IMR-90 (cell line): ENCODE measurements at regions not wholly inside any gene's neighbourhood (a gene's known extent, or its start where the extent isn't known, plus 50 kb on each side); places are given as distances from the start of the nearest gene placed in this dataset.

Experiments
- ATAC-seq: fragments of 200-7000 bp; cut with Tn5 transposase; 2 replicates; pipeline ENCODE4 v1.9.1; 2020; ENCODE audit warnings: low read depth, mild to moderate bottlenecking, moderate library complexity
- BruUV-seq: library from RNA; stranded (reverse); fragments of 400-500 nt; replicated peaks from 2 replicates; lab custom pipeline; 2021; lab: Mats Ljungman, UMichigan
- CTCF ChIA-PET: fragments of 300-600 bp; formaldehyde crosslinking; extraction: SDS; loops from one replicate; lab custom pipeline; 2021; ENCODE audit warnings: antibody characterized with exemption; lab: Yijun Ruan, JAX
- POLR2A ChIA-PET: fragments of 300-600 bp; sonication (Branson Sonifier 250); formaldehyde crosslinking; loops from one replicate; lab custom pipeline; 2022; ENCODE audit warnings: antibody characterized with exemption; ENCODE audit not compliant: unreplicated experiment; lab: Charles Lee
- DNase-seq: peaks from one replicate; pipeline ENCODE4 v3.0.0; 2013
- H2AFZ ChIP-seq: replicated peaks from 2 replicates; pipeline ENCODE3; 2013; ENCODE audit warnings: low read length, mild to moderate bottlenecking; ENCODE audit not compliant: poor library complexity
- H2AK5ac ChIP-seq: 2 replicates; pipeline ENCODE4 v1.6.1; 2013; ENCODE audit warnings: low read depth, low read length, inconsistent platforms
- H2AK9ac ChIP-seq: replicated peaks from 2 replicates; pipeline ENCODE3; 2013; ENCODE audit warnings: mild to moderate bottlenecking, low read depth, low read length, moderate library complexity; ENCODE audit not compliant: poor library complexity
- H2BK120ac ChIP-seq: 2 replicates; pipeline ENCODE4 v1.6.1; 2013; ENCODE audit warnings: low read depth, low read length, inconsistent platforms
- H2BK15ac ChIP-seq: 3 replicates; pipeline ENCODE4 v1.6.1; 2013; ENCODE audit warnings: low read depth, low read length, inconsistent platforms
- H2BK20ac ChIP-seq: 2 replicates; pipeline ENCODE4 v1.6.1; 2013; ENCODE audit warnings: low read depth, mild to moderate bottlenecking, inconsistent platforms, low read length, moderate library complexity
- H2BK5ac ChIP-seq: 2 replicates; pipeline ENCODE4 v1.6.1; 2013; ENCODE audit warnings: mild to moderate bottlenecking, low read depth, low read length, inconsistent platforms; ENCODE audit not compliant: poor library complexity, severe bottlenecking
- H3K14ac ChIP-seq: replicated peaks from 2 replicates; pipeline ENCODE4 v1.6.1; 2013; ENCODE audit warnings: low read depth, low read length, inconsistent platforms
- H3K18ac ChIP-seq: 2 replicates; pipeline ENCODE4 v1.6.1; 2013; ENCODE audit warnings: low read depth, low read length, control low read depth
- H3K23ac ChIP-seq: 2 replicates; pipeline ENCODE4 v1.6.1; 2013; ENCODE audit warnings: low read depth, low read length, inconsistent platforms
- H3K27ac ChIP-seq: 2 replicates; pipeline ENCODE4 v1.5.1; 2013; ENCODE audit warnings: mild to moderate bottlenecking, control low read depth, low read length; ENCODE audit not compliant: insufficient read depth
- H3K27me3 ChIP-seq: 2 replicates; pipeline ENCODE4 v1.6.1; 2013; ENCODE audit warnings: low read length; ENCODE audit not compliant: control insufficient read depth, insufficient read depth
- H3K36me3 ChIP-seq: 2 replicates; pipeline ENCODE4 v1.6.1; 2013; ENCODE audit warnings: low read length, mixed read lengths; ENCODE audit not compliant: control insufficient read depth, insufficient read depth
- H3K4ac ChIP-seq: 2 replicates; pipeline ENCODE4 v1.6.1; 2013; ENCODE audit warnings: low read depth, low read length, inconsistent platforms
- H3K4me1 ChIP-seq: 2 replicates; pipeline ENCODE4 v1.6.1; 2013; ENCODE audit warnings: low read length, mixed read lengths; ENCODE audit not compliant: control insufficient read depth, insufficient read depth
- H3K4me2 ChIP-seq: 2 replicates; pipeline ENCODE4 v1.6.1; 2013; ENCODE audit warnings: low read depth, mild to moderate bottlenecking, control low read depth, low read length, moderate library complexity
- H3K4me3 ChIP-seq: 2 replicates; pipeline ENCODE4 v1.5.1; 2013; ENCODE audit warnings: low read depth, mild to moderate bottlenecking, control low read depth, low read length, moderate library complexity; ENCODE audit not compliant: insufficient read depth
- H3K56ac ChIP-seq: 2 replicates; pipeline ENCODE4 v1.6.1; 2013; ENCODE audit warnings: low read length, inconsistent platforms; ENCODE audit not compliant: insufficient read depth; ENCODE audit errors: extremely low read depth
- H3K79me1 ChIP-seq, 2 experiments: 2 replicates each; pipeline ENCODE4 v1.6.1; 2013; ENCODE audit warnings: low read length in 2 of 2, inconsistent platforms in 1 of 2, low read depth in 1 of 2
- H3K9ac ChIP-seq: 2 replicates; pipeline ENCODE4 v1.6.1; 2013; ENCODE audit warnings: low read depth, low read length, control low read depth
- H3K9me1 ChIP-seq: 2 replicates; pipeline ENCODE4 v1.6.1; 2013; ENCODE audit warnings: low read length, inconsistent platforms; ENCODE audit not compliant: insufficient read depth
- H3K9me3 ChIP-seq: 2 replicates; pipeline ENCODE4 v1.6.1; 2013; ENCODE audit warnings: low read length; ENCODE audit not compliant: control insufficient read depth, insufficient read depth
- H4K20me1 ChIP-seq: 2 replicates; pipeline ENCODE4 v1.6.1; 2013; ENCODE audit warnings: low read length, inconsistent platforms; ENCODE audit not compliant: insufficient read depth
- H4K5ac ChIP-seq: 2 replicates; pipeline ENCODE4 v1.6.1; 2013; ENCODE audit warnings: mild to moderate bottlenecking, low read depth, low read length, control low read depth
- H4K8ac ChIP-seq, 2 experiments: 2 replicates each; pipeline ENCODE4 v1.6.1; 2013; ENCODE audit warnings: low read depth in 2 of 2, low read length in 2 of 2, control low read depth in 1 of 2, inconsistent platforms in 1 of 2
- H4K91ac ChIP-seq: 2 replicates; pipeline ENCODE4 v1.6.1; 2013; ENCODE audit warnings: low read depth, low read length, inconsistent platforms; ENCODE audit not compliant: insufficient read depth
- CHD1 ChIP-seq: IDR thresholded peaks from 2 replicates; pipeline ENCODE4 v1.6.1; 2012; ENCODE audit warnings: low read depth, low read length, improper control_type of control experiment
- MAFK ChIP-seq: IDR thresholded peaks from 2 replicates; pipeline ENCODE4 v1.6.1; 2012; ENCODE audit warnings: low read depth, low read length, improper control_type of control experiment
- NFE2L2 ChIP-seq: fragments of 150-350 bp; IDR thresholded peaks from 2 replicates; pipeline ENCODE4 v1.6.1; 2016; ENCODE audit warnings: low read depth, mild to moderate bottlenecking, low read length
- RAD21 ChIP-seq: IDR thresholded peaks from 2 replicates; pipeline ENCODE4 v1.6.1; 2012; ENCODE audit warnings: low read length, improper control_type of control experiment
- WGBS, 2 experiments: methylation state at CpG; one replicate each; pipeline versions ENCODE4 v1.1.5 to v1.1.7; 2013; ENCODE audit warnings: missing lambda C conversion rate in 2 of 2; ENCODE audit not compliant: insufficient read length in 1 of 2; ENCODE audit errors: extremely low coverage in 2 of 2; 5-methylcytosine and 5-hydroxymethylcytosine counted together
- dilution Hi-C: fragments of 300-500 bp; cut with HindIII; formaldehyde crosslinking; loops from one replicate; pipeline ENCODE4 v1.14.3; 2018; ENCODE audit warnings: low sequenced_read_pairs; ENCODE audit not compliant: unreplicated experiment
- in situ Hi-C: fragments of 300-500 bp; cut with MboI; formaldehyde crosslinking; loops from 3 replicates; pipeline ENCODE4 v1.14.3; 2019; ENCODE audit warnings: low sequenced_read_pairs, inconsistent platforms, mixed read lengths
- intact Hi-C: fragments of 100-400 bp; cut with micrococcal nuclease; formaldehyde crosslinking; loops from 2 replicates; pipeline ENCODE4 v1.10.0; 2022

DNA sequence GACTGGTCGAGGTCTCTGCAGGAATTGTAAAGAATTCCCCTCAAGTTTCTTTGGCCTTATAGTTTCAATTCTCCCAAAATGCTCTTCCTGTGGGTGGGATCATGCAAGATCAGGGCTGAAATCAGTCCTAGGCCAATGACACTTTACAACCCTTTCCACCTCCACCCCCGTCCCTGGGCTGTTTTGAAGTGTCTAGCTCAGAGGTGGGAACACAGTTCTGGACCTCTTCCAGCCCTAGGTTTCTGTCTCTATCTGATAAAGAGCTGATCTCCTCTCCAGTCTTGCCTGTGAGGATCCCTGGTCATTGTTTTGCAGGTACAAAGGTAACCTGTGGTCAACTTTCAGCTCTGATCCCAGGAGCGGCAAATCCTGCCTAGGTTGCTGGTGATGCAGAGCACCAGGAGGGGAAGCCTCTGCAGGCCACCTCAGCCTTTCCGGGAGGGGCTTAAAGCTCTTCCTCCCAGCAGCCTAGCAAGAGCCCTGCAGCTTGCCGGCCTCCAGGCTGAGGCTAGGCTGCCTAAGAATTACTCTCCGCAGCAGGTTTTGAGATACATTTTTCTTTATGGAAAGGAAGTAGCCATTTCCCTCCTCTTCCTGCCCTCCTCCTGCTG is 69.8 kb upstream of the WIPF1 start:
- H2BK5ac ChIP-seq = no peak overlapping the region
- peaks cover 21% of the 10 kb centered on the region for H3K9me1 ChIP-seq
- CTCF ChIA-PET = interaction anchor here (1.3 kb wide), 1 partner anchor 12 kb away, joined by 4 read pairs; no protein-coding TSS in a partner anchor
- H3K9me3 ChIP-seq = no peaks in the 10 kb centered on the region
- peaks cover 16% of the 10 kb centered on the region; the same call in 1 of the 2 replicates for H4K20me1 ChIP-seq
- no peak overlapping the region for H4K5ac ChIP-seq
- no peak overlapping the region for H3K4ac ChIP-seq
- no peak overlapping the region for H2AK9ac ChIP-seq
- dilution Hi-C loops = no loop called here
- no peak overlapping the region for H2AK5ac ChIP-seq
- no peak overlapping the region for H3K56ac ChIP-seq
- H3K4me1 ChIP-seq = peaks cover 4% of the 10 kb centered on the region; the same call in 1 of the 2 replicates
- peaks cover 24 to 48% of the 10 kb centered on the region in 2 experiments for H3K79me1 ChIP-seq
- H3K36me3 ChIP-seq = peaks cover 1% of the 10 kb centered on the region; the same call in 1 of the 2 replicates
- no peak overlapping the region for H2AFZ ChIP-seq
- no peak overlapping the region for H4K8ac ChIP-seq
- no peak overlapping the region for H2BK120ac ChIP-seq
- in situ Hi-C loops = no loop called here
- no peak overlapping the region for H3K23ac ChIP-seq
- no peak overlapping the region for H2BK15ac ChIP-seq
- intact Hi-C loops = no loop called here
- no peak overlapping the region for H3K4me3 ChIP-seq
- POLR2A ChIA-PET = no interaction called here
- H3K14ac ChIP-seq = no peak overlapping the region
- no CpG with 5 or more reads among the region's 6 CpGs for WGBS, 2 experiments
- TF ChIP-seq RAD21 (no peak), CHD1 (no peak), MAFK (no peak), NFE2L2 (no peak)
- BruUV-seq = no TSS peak
- no peaks in the 10 kb centered on the region for H3K27me3 ChIP-seq
- no peak overlapping the region for H3K18ac ChIP-seq
- H3K27ac ChIP-seq = no peak overlapping the region
- no peak overlapping the region for H2BK20ac ChIP-seq
- H3K4me2 ChIP-seq = no peak overlapping the region
- no peak for ATAC-seq
- no peak for DNase-seq
- H3K9ac ChIP-seq = no peak overlapping the region
- no peak overlapping the region for H4K91ac ChIP-seq
